Esophagus squamous epithelium (tissue), 4 donors: ENCODE measurements at regions not wholly inside any gene's neighbourhood (a gene's known extent, or its start where the extent isn't known, plus 50 kb on each side); places are given as distances from the start of the nearest gene placed in this dataset.

ENCODE experiments used
- CTCF ChIP-seq, 6 experiments: fragments of 450-650 bp in 4 of 6; fragments of 200-600 bp in 2 of 6; sonication (generic) in 2 of 6; IDR thresholded peaks; one replicate each; pipeline ENCODE4 v1.5.1; 2016 to 2019; ENCODE audit warnings: antibody characterized with exemption in 6 of 6, mild to moderate bottlenecking in 4 of 6, moderate library complexity in 4 of 6
- POLR2A ChIP-seq, 4 donors: fragments of 450-650 bp; IDR thresholded peaks; one replicate each; pipeline ENCODE4 v1.6.1; 2017; ENCODE audit warnings: antibody characterized with exemption in 4 of 4, mild to moderate bottlenecking in 4 of 4, moderate library complexity in 3 of 4

GRCh38 chr17:51524524-51524923, 264.2 kb downstream of the UTP18 start:
- TF ChIP-seq CTCF (IDR thresholded peaks at IDR 0.05) (no peak), POLR2A (IDR thresholded peaks at IDR 0.05) (no peak)
